ENCODE measurements at regions not wholly inside any gene's neighbourhood (a gene's known extent, or its start where the extent isn't known, plus 50 kb on each side); places are given as distances from the start of the nearest gene placed in this dataset.
"Not testable (repeated sequence)": the region's sequence is repeated elsewhere in the genome, so short reads cannot be mapped to it uniquely, and the experiment has no call there.

GRCh38 chr1:238377280-238377919 is 486.7 kb upstream of the ZP4 start:
- no peak for DNase-seq (ENCODE audit: low read depth)

- no peak for DNase-seq (ENCODE audit: low read depth)
Measured at GRCh38 chr1:238370599-238370998, 479.9 kb upstream of the ZP4 start.

- no peak for DNase-seq (ENCODE audit: low read depth)
Measured at GRCh38 chr1:238364214-238364892, 473.6 kb upstream of the ZP4 start.

- no peak for DNase-seq (ENCODE audit: low read depth)
Measured at GRCh38 chr1:238360474-238360873, 469.8 kb upstream of the ZP4 start.

- DNase-seq (ENCODE audit: low read depth) = no peak
Measured at GRCh38 chr1:238350471-238350870, 459.7 kb upstream of the ZP4 start.

- no peak for DNase-seq (ENCODE audit: low read depth)
Measured at GRCh38 chr1:238346340-238346739, 455.6 kb upstream of the ZP4 start.

GRCh38 chr1:238345837-238346236 is 455.1 kb upstream of the ZP4 start:
- no peak for DNase-seq (ENCODE audit: low read depth)

GRCh38 chr1:238343852-238344251 is 453.1 kb upstream of the ZP4 start:
- no peak for DNase-seq (ENCODE audit: low read depth)

- no peak for DNase-seq (ENCODE audit: low read depth)
Measured at GRCh38 chr1:238341395-238341794, 450.7 kb upstream of the ZP4 start.

GRCh38 chr1:238340989-238341388 is 450.3 kb upstream of the ZP4 start:
- no peak for DNase-seq (ENCODE audit: low read depth)

GRCh38 chr1:238336531-238336930 is 445.8 kb upstream of the ZP4 start:
- no peak for DNase-seq (ENCODE audit: low read depth)

GRCh38 chr1:238334170-238334569 is 443.4 kb upstream of the ZP4 start:
- DNase-seq (ENCODE audit: low read depth) = no peak

GRCh38 chr1:238331557-238331956 is 440.8 kb upstream of the ZP4 start:
- DNase-seq (ENCODE audit: low read depth) = no peak

GRCh38 chr1:238329671-238330070 is 438.9 kb upstream of the ZP4 start:
- no peak for DNase-seq (ENCODE audit: low read depth)

- DNase-seq (ENCODE audit: low read depth) = not testable (repeated sequence)
Measured at GRCh38 chr1:238327033-238327432, 436.3 kb upstream of the ZP4 start.

GRCh38 chr1:238326479-238326878 is 435.8 kb upstream of the ZP4 start:
- not testable (repeated sequence) for DNase-seq (ENCODE audit: low read depth)

GRCh38 chr1:238324211-238324864 is 433.6 kb upstream of the ZP4 start:
- DNase-seq (ENCODE audit: low read depth) = no peak

- no peak for DNase-seq (ENCODE audit: low read depth)
Measured at GRCh38 chr1:238323490-238323889, 432.8 kb upstream of the ZP4 start.

- DNase-seq (ENCODE audit: low read depth) = no peak
Measured at GRCh38 chr1:238319957-238320356, 429.2 kb upstream of the ZP4 start.

- no peak for DNase-seq (ENCODE audit: low read depth)
Measured at GRCh38 chr1:238318294-238319110, 427.8 kb upstream of the ZP4 start.

- DNase-seq (ENCODE audit: low read depth) = no peak
Measured at GRCh38 chr1:238312969-238313368, 422.2 kb upstream of the ZP4 start.

- DNase-seq (ENCODE audit: low read depth) = no peak
Measured at GRCh38 chr1:238306411-238306810, 415.7 kb upstream of the ZP4 start.

Measured in T follicular helper cell (primary cell).